Stimulated activated CD4-positive, alpha-beta T cell treated with anti-CD3 and anti-CD28 coated beads, Interleukin-2, amount 100 ng/mL, for 24 hours (primary cell): ENCODE measurements at regions not wholly inside any gene's neighbourhood (a gene's known extent, or its start where the extent isn't known, plus 50 kb on each side); places are given as distances from the start of the nearest gene placed in this dataset.

ENCODE experiments used
- DNase-seq, 2 donors: peaks; one replicate each; pipeline ENCODE4 v3.0.0-alpha.2; 2020

- DNase-seq = no peak
Measured at GRCh38 chr21:16709866-16710550, 802.8 kb upstream of the CXADR start.

GRCh38 chr21:16711757-16712156, 801.1 kb upstream of the CXADR start:
- no peak for DNase-seq

GRCh38 chr21:16713331-16714117, 799.3 kb upstream of the CXADR start:
- no peak for DNase-seq

GRCh38 chr21:16740511-16740910, 772.3 kb upstream of the CXADR start:
- DNase-seq = no peak

- DNase-seq = no peak
Measured at GRCh38 chr21:16741141-16741665, 771.6 kb upstream of the CXADR start.

GRCh38 chr21:16742131-16742641, 770.7 kb upstream of the CXADR start:
- no peak for DNase-seq

GRCh38 chr21:16742741-16743140, 770.1 kb upstream of the CXADR start:
- no peak for DNase-seq

- DNase-seq = no peak
Measured at GRCh38 chr21:16743317-16743716, 769.5 kb upstream of the CXADR start.

- no peak for DNase-seq
Measured at GRCh38 chr21:16750926-16751325, 761.9 kb upstream of the CXADR start.

GRCh38 chr21:16751695-16752474, 761.0 kb upstream of the CXADR start:
- DNase-seq = no peak

- DNase-seq = no peak
Measured at GRCh38 chr21:16752475-16752857, 760.4 kb upstream of the CXADR start.

- no peak for DNase-seq
Measured at GRCh38 chr21:16755061-16755460, 757.8 kb upstream of the CXADR start.

- no peak for DNase-seq
Measured at GRCh38 chr21:16767201-16767600, 745.6 kb upstream of the CXADR start.

- DNase-seq = no peak
Measured at GRCh38 chr21:16768096-16768495, 744.7 kb upstream of the CXADR start.

- DNase-seq = no peak
Measured at GRCh38 chr21:16770266-16770665, 742.6 kb upstream of the CXADR start.

GRCh38 chr21:16773206-16773605, 739.6 kb upstream of the CXADR start:
- DNase-seq = no peak

GRCh38 chr21:16775076-16775475, 737.8 kb upstream of the CXADR start:
- DNase-seq = no peak

- no peak for DNase-seq
Measured at GRCh38 chr21:16777041-16777720, 735.7 kb upstream of the CXADR start.

GRCh38 chr21:16788584-16788983, 724.3 kb upstream of the CXADR start:
- DNase-seq = no peak

GRCh38 chr21:16789636-16790035, 723.2 kb upstream of the CXADR start:
- no peak for DNase-seq

GRCh38 chr21:16792101-16792500, 720.7 kb upstream of the CXADR start:
- no peak for DNase-seq

- DNase-seq = no peak
Measured at GRCh38 chr21:16794950-16795349, 717.9 kb upstream of the CXADR start.

GRCh38 chr21:16796776-16797175, 716.1 kb upstream of the CXADR start:
- no peak for DNase-seq
